ENCODE measurements at regions not wholly inside any gene's neighbourhood (a gene's known extent, or its start where the extent isn't known, plus 50 kb on each side); places are given as distances from the start of the nearest gene placed in this dataset.

- H3K9me3 ChIP-seq (ENCODE audit: control insufficient read depth, insufficient read depth, low read length): no peaks in the 10 kb centered on the region
- no peaks in the 10 kb centered on the region for H3K4me1 ChIP-seq (ENCODE audit: control insufficient read depth, insufficient read depth, low read length)
- H3K4me3 ChIP-seq (ENCODE audit: low read depth, low read length): no peak overlapping the region
- H3K9ac ChIP-seq (ENCODE audit: low read depth, low read length): no peak overlapping the region
- no peaks in the 10 kb centered on the region for H3K27me3 ChIP-seq (ENCODE audit: control insufficient read depth, insufficient read depth, low read length)
- no peaks in the 10 kb centered on the region for H3K36me3 ChIP-seq (ENCODE audit: control insufficient read depth, insufficient read depth, low read length)
Observed at GRCh38 chr4:189267312-189267965, 673.2 kb upstream of the FRG1 start.

GRCh38 chr4:189278597-189279165 is 662.0 kb upstream of the FRG1 start:
- H3K9ac ChIP-seq (ENCODE audit: low read depth, low read length): no peak overlapping the region
- H3K36me3 ChIP-seq (ENCODE audit: control insufficient read depth, insufficient read depth, low read length): no peaks in the 10 kb centered on the region
- H3K27me3 ChIP-seq (ENCODE audit: control insufficient read depth, insufficient read depth, low read length): no peaks in the 10 kb centered on the region
- H3K4me1 ChIP-seq (ENCODE audit: control insufficient read depth, insufficient read depth, low read length): no peaks in the 10 kb centered on the region
- no peaks in the 10 kb centered on the region for H3K9me3 ChIP-seq (ENCODE audit: control insufficient read depth, insufficient read depth, low read length)
- H3K4me3 ChIP-seq (ENCODE audit: low read depth, low read length): no peak overlapping the region

GRCh38 chr4:189279188-189279587 is 661.5 kb upstream of the FRG1 start:
- Histone ChIP-seq H3K4me3 (ENCODE audit: low read depth, low read length) (no peak overlapping the region), H3K9me3 (ENCODE audit: control insufficient read depth, insufficient read depth, low read length) (no peaks in the 10 kb centered on the region), H3K4me1 (ENCODE audit: control insufficient read depth, insufficient read depth, low read length) (no peaks in the 10 kb centered on the region), H3K36me3 (ENCODE audit: control insufficient read depth, insufficient read depth, low read length) (no peaks in the 10 kb centered on the region), H3K9ac (ENCODE audit: low read depth, low read length) (no peak overlapping the region), H3K27me3 (ENCODE audit: control insufficient read depth, insufficient read depth, low read length) (no peaks in the 10 kb centered on the region)

GRCh38 chr4:189285377-189285776 is 655.3 kb upstream of the FRG1 start:
- no peaks in the 10 kb centered on the region for H3K4me1 ChIP-seq (ENCODE audit: control insufficient read depth, insufficient read depth, low read length)
- no peaks in the 10 kb centered on the region for H3K9me3 ChIP-seq (ENCODE audit: control insufficient read depth, insufficient read depth, low read length)
- H3K36me3 ChIP-seq (ENCODE audit: control insufficient read depth, insufficient read depth, low read length): no peaks in the 10 kb centered on the region
- H3K9ac ChIP-seq (ENCODE audit: low read depth, low read length): no peak overlapping the region
- H3K27me3 ChIP-seq (ENCODE audit: control insufficient read depth, insufficient read depth, low read length): no peaks in the 10 kb centered on the region
- H3K4me3 ChIP-seq (ENCODE audit: low read depth, low read length): no peak overlapping the region

GRCh38 chr4:189291939-189292338 is 648.7 kb upstream of the FRG1 start:
- H3K27me3 ChIP-seq (ENCODE audit: control insufficient read depth, insufficient read depth, low read length): no peaks in the 10 kb centered on the region
- H3K4me3 ChIP-seq (ENCODE audit: low read depth, low read length): no peak overlapping the region
- H3K4me1 ChIP-seq (ENCODE audit: control insufficient read depth, insufficient read depth, low read length): no peaks in the 10 kb centered on the region
- H3K36me3 ChIP-seq (ENCODE audit: control insufficient read depth, insufficient read depth, low read length): no peaks in the 10 kb centered on the region
- H3K9ac ChIP-seq (ENCODE audit: low read depth, low read length): no peak overlapping the region
- H3K9me3 ChIP-seq (ENCODE audit: control insufficient read depth, insufficient read depth, low read length): no peaks in the 10 kb centered on the region

- no peaks in the 10 kb centered on the region for H3K9me3 ChIP-seq (ENCODE audit: control insufficient read depth, insufficient read depth, low read length)
- no peak overlapping the region for H3K4me3 ChIP-seq (ENCODE audit: low read depth, low read length)
- H3K27me3 ChIP-seq (ENCODE audit: control insufficient read depth, insufficient read depth, low read length): no peaks in the 10 kb centered on the region
- no peaks in the 10 kb centered on the region for H3K36me3 ChIP-seq (ENCODE audit: control insufficient read depth, insufficient read depth, low read length)
- no peak overlapping the region for H3K9ac ChIP-seq (ENCODE audit: low read depth, low read length)
- no peaks in the 10 kb centered on the region for H3K4me1 ChIP-seq (ENCODE audit: control insufficient read depth, insufficient read depth, low read length)
Observed at GRCh38 chr4:189293459-189293858, 647.2 kb upstream of the FRG1 start.

GRCh38 chr4:189294574-189294973 is 646.1 kb upstream of the FRG1 start:
- Histone ChIP-seq H3K4me3 (ENCODE audit: low read depth, low read length) (no peak overlapping the region), H3K9me3 (ENCODE audit: control insufficient read depth, insufficient read depth, low read length) (no peaks in the 10 kb centered on the region), H3K27me3 (ENCODE audit: control insufficient read depth, insufficient read depth, low read length) (no peaks in the 10 kb centered on the region), H3K9ac (ENCODE audit: low read depth, low read length) (no peak overlapping the region), H3K36me3 (ENCODE audit: control insufficient read depth, insufficient read depth, low read length) (no peaks in the 10 kb centered on the region), H3K4me1 (ENCODE audit: control insufficient read depth, insufficient read depth, low read length) (no peaks in the 10 kb centered on the region)

- Histone ChIP-seq H3K4me3 (ENCODE audit: low read depth, low read length) (no peak overlapping the region), H3K4me1 (ENCODE audit: control insufficient read depth, insufficient read depth, low read length) (no peaks in the 10 kb centered on the region), H3K36me3 (ENCODE audit: control insufficient read depth, insufficient read depth, low read length) (no peaks in the 10 kb centered on the region), H3K9ac (ENCODE audit: low read depth, low read length) (no peak overlapping the region), H3K27me3 (ENCODE audit: control insufficient read depth, insufficient read depth, low read length) (peaks cover 2% of the 10 kb centered on the region), H3K9me3 (ENCODE audit: control insufficient read depth, insufficient read depth, low read length) (no peaks in the 10 kb centered on the region)
Observed at GRCh38 chr4:189299706-189300105, 641.0 kb upstream of the FRG1 start.

GRCh38 chr4:189301692-189302091 is 639.0 kb upstream of the FRG1 start:
- Histone ChIP-seq H3K4me1 (ENCODE audit: control insufficient read depth, insufficient read depth, low read length) (no peaks in the 10 kb centered on the region), H3K36me3 (ENCODE audit: control insufficient read depth, insufficient read depth, low read length) (no peaks in the 10 kb centered on the region), H3K27me3 (ENCODE audit: control insufficient read depth, insufficient read depth, low read length) (peaks cover 17% of the 10 kb centered on the region), H3K4me3 (ENCODE audit: low read depth, low read length) (no peak overlapping the region), H3K9ac (ENCODE audit: low read depth, low read length) (no peak overlapping the region), H3K9me3 (ENCODE audit: control insufficient read depth, insufficient read depth, low read length) (no peaks in the 10 kb centered on the region)

GRCh38 chr4:189302719-189303118 is 638.0 kb upstream of the FRG1 start:
- no peaks in the 10 kb centered on the region for H3K36me3 ChIP-seq (ENCODE audit: control insufficient read depth, insufficient read depth, low read length)
- H3K4me1 ChIP-seq (ENCODE audit: control insufficient read depth, insufficient read depth, low read length): no peaks in the 10 kb centered on the region
- H3K27me3 ChIP-seq (ENCODE audit: control insufficient read depth, insufficient read depth, low read length): peaks cover 21% of the 10 kb centered on the region
- no peaks in the 10 kb centered on the region for H3K9me3 ChIP-seq (ENCODE audit: control insufficient read depth, insufficient read depth, low read length)
- H3K9ac ChIP-seq (ENCODE audit: low read depth, low read length): no peak overlapping the region
- H3K4me3 ChIP-seq (ENCODE audit: low read depth, low read length): no peak overlapping the region

GRCh38 chr4:189304167-189304566 is 636.5 kb upstream of the FRG1 start:
- Histone ChIP-seq H3K9ac (ENCODE audit: low read depth, low read length) (no peak overlapping the region), H3K9me3 (ENCODE audit: control insufficient read depth, insufficient read depth, low read length) (no peaks in the 10 kb centered on the region), H3K36me3 (ENCODE audit: control insufficient read depth, insufficient read depth, low read length) (no peaks in the 10 kb centered on the region), H3K27me3 (ENCODE audit: control insufficient read depth, insufficient read depth, low read length) (peaks cover 21% of the 10 kb centered on the region), H3K4me3 (ENCODE audit: low read depth, low read length) (no peak overlapping the region), H3K4me1 (ENCODE audit: control insufficient read depth, insufficient read depth, low read length) (no peaks in the 10 kb centered on the region)

- Histone ChIP-seq H3K9me3 (ENCODE audit: control insufficient read depth, insufficient read depth, low read length) (no peaks in the 10 kb centered on the region), H3K36me3 (ENCODE audit: control insufficient read depth, insufficient read depth, low read length) (no peaks in the 10 kb centered on the region), H3K9ac (ENCODE audit: low read depth, low read length) (no peak overlapping the region), H3K27me3 (ENCODE audit: control insufficient read depth, insufficient read depth, low read length) (peaks cover 24% of the 10 kb centered on the region), H3K4me3 (ENCODE audit: low read depth, low read length) (no peak overlapping the region), H3K4me1 (ENCODE audit: control insufficient read depth, insufficient read depth, low read length) (no peaks in the 10 kb centered on the region)
Observed at GRCh38 chr4:189304809-189305208, 635.9 kb upstream of the FRG1 start.

Data from iPS-15b (cell line).